IPS-18c (cell line): ENCODE measurements at regions not wholly inside any gene's neighbourhood (a gene's known extent, or its start where the extent isn't known, plus 50 kb on each side); places are given as distances from the start of the nearest gene placed in this dataset.

Experiments
- H3K4me3 ChIP-seq: 2 replicates; pipeline ENCODE4 v1.7.0; 2013; ENCODE audit warnings: low read depth, mild to moderate bottlenecking, low read length, moderate library complexity; ENCODE audit not compliant: insufficient read depth
- H3K9me3 ChIP-seq: one replicate; pipeline ENCODE4 v1.6.1; 2013; ENCODE audit warnings: mild to moderate bottlenecking, low read length, moderate library complexity; ENCODE audit not compliant: control insufficient read depth, insufficient read depth

GRCh38 chr16:86970726-86971125 is 346.5 kb downstream of the C16orf95 start:
- Histone ChIP-seq H3K4me3 (no peak overlapping the region), H3K9me3 (peaks cover 5% of the 10 kb centered on the region)

DNA sequence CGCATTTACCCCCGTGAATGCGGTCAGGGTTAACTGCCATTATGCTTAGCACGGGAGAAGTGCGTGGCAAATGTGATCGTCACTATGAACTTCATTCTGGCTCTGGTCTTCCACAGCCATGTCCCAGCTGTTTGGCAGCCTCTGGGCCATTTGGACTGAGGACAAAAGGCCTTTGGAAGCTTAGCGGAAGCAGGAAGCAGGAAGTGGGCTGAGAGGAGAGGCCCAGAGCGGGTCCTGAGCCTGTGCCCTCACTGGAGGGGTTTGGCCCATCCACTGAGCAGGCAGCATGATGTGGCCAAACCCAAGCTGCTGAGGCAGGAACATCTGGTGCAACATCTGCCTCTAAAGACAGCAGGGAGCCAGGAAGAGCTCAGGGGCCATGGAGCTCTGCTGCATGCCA is 345.9 kb downstream of the C16orf95 start:
- Histone ChIP-seq H3K4me3 (no peak overlapping the region), H3K9me3 (peaks cover 5% of the 10 kb centered on the region)

- no peak overlapping the region for H3K4me3 ChIP-seq
- H3K9me3 ChIP-seq, result peaks cover 5% of the 10 kb centered on the region
Measured at GRCh38 chr16:86974120-86974519, 343.1 kb downstream of the C16orf95 start.

DNA sequence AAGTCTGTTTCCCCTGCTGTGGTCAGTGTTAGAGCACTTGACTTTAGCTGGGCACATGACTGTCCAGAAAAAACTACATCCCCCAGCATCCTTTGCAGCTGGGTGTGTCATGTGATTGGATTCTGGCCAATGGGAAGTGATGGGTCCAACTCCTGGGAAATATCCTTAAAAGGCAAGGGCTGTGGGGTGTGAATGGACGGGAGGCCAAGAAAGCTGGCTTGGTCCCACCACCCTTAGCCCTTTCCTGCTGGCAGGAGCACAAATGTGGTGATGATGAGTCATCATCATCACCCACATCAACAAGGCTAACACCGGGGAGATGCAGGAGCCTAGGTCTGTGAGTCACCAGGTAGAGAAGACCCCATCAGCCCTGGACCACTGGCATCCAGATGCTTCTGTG is 341.7 kb downstream of the C16orf95 start:
- Histone ChIP-seq H3K9me3 (no peaks in the 10 kb centered on the region), H3K4me3 (no peak overlapping the region)

- no peak overlapping the region for H3K4me3 ChIP-seq
- H3K9me3 ChIP-seq, result no peaks in the 10 kb centered on the region
Measured at GRCh38 chr16:86977076-86977676, 340.0 kb downstream of the C16orf95 start.

GRCh38 chr16:86978445-86979030 is 338.7 kb downstream of the C16orf95 start:
- no peaks in the 10 kb centered on the region for H3K9me3 ChIP-seq
- H3K4me3 ChIP-seq, result no peak overlapping the region

- no peaks in the 10 kb centered on the region for H3K9me3 ChIP-seq
- no peak overlapping the region for H3K4me3 ChIP-seq
Measured at GRCh38 chr16:86979061-86979460, 338.1 kb downstream of the C16orf95 start.

DNA sequence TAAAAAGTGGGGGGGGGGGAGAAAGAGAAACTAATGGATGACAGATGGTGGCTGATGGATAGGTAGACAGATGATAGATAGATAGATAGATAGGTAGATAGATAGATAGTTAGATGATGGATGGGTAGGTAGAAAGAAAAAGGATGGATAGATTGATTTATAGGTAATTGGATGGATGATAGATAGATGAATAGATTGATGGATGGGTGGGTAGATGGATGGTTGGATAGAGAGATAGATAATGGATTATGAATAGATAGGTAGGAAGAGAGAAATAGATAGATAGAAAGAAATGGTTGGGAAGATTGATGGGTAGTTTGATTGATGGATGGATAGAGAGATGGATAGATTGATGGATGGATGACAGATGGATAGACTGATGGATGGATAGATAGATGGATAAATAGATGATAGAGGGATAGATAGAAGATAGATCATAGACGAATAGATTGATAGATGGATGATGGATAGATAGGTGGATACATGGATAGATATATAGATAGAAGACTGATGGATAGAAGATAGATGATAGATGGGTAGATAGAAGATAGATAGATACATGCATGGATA is 337.1 kb downstream of the C16orf95 start:
- Histone ChIP-seq H3K9me3 (no peaks in the 10 kb centered on the region), H3K4me3 (no peak overlapping the region)

DNA sequence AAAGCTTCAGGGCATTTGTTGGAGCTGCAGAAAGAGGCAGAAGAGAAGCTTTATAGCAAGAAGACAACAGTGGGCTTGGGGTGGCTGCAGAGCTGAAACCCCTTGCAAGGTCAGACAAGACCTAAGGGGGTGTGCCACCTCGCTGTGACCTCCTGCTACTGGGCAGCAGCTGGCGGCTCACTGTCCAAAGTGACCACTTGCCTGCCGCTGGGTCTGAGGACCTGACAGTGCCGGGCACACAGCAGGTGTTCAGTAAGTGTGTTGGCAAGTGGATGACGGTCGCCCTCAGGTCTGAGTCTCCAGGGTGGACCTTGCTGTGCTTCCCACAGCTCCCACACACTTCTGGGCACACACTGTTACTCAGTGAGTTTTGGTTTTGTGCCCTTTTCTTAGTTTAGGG is 336.5 kb downstream of the C16orf95 start:
- Histone ChIP-seq H3K9me3 (no peaks in the 10 kb centered on the region), H3K4me3 (no peak overlapping the region)

- H3K4me3 ChIP-seq, result no peak overlapping the region
Measured at GRCh38 chr16:86982347-86982596, 334.9 kb downstream of the C16orf95 start.

GRCh38 chr16:86982912-86983311 is 334.3 kb downstream of the C16orf95 start:
- H3K9me3 ChIP-seq, result no peaks in the 10 kb centered on the region

More at GRCh38 chr16:86982347-86982596, 334.9 kb downstream of the C16orf95 start:
- H3K9me3 ChIP-seq, result no peaks in the 10 kb centered on the region

GRCh38 chr16:86983621-86984020 is 333.6 kb downstream of the C16orf95 start:
- H3K4me3 ChIP-seq, result no peak overlapping the region
- no peaks in the 10 kb centered on the region for H3K9me3 ChIP-seq

More at GRCh38 chr16:86982912-86983311, 334.3 kb downstream of the C16orf95 start:
- no peak overlapping the region for H3K4me3 ChIP-seq

GRCh38 chr16:86984343-86984742 is 332.8 kb downstream of the C16orf95 start:
- H3K9me3 ChIP-seq, result no peaks in the 10 kb centered on the region
- no peak overlapping the region for H3K4me3 ChIP-seq

DNA sequence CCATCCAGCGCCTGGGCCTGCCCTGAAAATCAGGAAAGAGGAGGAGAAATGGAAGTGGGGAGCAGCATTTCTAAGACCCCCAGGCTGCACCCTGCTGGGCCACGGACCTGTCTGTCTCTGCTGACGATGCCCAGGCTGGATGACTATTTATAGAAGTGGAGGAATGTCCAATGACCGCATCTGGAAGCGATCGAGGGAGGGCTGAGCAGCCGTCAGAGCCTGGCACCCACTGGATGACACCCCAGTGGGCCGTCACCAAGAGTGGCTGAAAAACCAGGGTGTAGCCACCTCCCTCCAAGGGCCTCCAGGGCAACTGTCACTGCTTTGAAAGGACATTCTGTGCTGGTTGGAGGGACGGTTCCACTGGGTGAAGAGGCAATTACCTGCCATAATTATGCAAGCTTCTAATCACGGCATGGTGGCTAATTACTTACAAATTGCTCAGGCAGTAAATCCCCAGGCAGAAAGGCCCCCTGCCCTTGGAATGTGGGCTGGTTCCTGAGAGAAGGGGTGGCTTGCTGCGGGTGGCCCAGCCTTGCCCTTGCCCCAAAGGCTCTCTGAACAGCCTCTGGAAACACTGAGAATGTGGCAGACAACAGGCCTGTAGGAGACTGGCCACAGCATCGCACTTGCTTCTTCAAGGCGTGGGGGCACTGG is 332.1 kb downstream of the C16orf95 start:
- Histone ChIP-seq H3K4me3 (no peak overlapping the region), H3K9me3 (no peaks in the 10 kb centered on the region)

- Histone ChIP-seq H3K9me3 (no peaks in the 10 kb centered on the region), H3K4me3 (no peak overlapping the region)
Measured at GRCh38 chr16:86985648-86986015, 331.6 kb downstream of the C16orf95 start.

DNA sequence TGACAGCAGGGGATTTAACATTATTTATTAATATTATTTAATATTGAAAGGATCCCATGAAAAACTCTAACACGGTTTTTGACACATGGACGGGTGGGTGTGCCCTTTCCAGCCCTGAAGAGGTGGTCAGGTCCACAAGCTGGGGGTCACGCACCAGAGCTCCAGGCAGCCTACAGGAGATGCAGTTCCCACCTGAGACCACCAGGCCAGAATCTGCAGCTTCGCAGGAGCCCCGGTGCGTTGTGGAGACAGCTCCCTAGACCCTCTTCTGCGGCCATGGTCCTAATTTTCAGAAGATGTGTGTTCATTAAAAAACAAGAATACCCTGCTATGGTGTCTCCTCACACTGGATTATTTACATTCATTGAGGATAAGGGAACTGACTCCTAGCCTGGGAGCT is 331.1 kb downstream of the C16orf95 start:
- no peak overlapping the region for H3K4me3 ChIP-seq
- no peaks in the 10 kb centered on the region for H3K9me3 ChIP-seq

DNA sequence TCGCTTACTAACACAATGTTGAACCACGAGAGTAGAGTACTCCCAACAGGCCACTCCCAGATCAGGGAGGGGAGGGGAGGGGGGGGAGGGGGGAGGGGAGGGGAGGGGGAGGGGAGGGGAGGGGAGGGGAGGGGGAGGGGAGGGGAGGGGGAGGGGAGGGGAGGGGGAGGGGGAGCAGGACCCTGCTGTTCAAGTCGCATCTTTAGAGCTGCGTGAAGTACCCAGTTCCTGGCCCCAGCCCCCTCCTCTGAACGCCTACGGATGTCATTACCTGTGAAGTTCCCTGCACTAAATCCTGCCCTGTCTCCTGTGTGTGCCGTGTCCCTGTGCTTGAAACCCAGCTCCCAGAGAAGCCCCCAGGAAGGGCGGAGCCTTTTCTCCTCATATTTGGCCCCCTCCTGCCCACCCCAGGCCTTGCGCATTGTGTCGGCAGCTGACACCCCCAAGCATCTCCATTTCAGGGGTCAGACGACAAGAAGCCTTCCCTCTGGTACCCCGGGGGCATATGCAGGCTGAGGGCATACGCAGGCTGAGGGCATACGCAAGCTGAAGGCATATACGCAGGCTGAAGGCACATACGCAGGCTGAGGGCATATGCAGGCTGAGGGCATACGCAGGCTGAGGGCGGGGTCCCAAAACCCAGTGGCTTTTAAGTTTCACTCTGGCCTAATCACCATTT is 330.2 kb downstream of the C16orf95 start:
- Histone ChIP-seq H3K4me3 (no peak overlapping the region), H3K9me3 (no peaks in the 10 kb centered on the region)
